Vagina (tissue), 2 donors: ENCODE measurements at regions not wholly inside any gene's neighbourhood (a gene's known extent, or its start where the extent isn't known, plus 50 kb on each side); places are given as distances from the start of the nearest gene placed in this dataset. TPM values are rescaled to one million over a fixed set of nuclear protein-coding genes. Genes with fewer than 3 reads are reported as not detected.

Experiments
- DNase-seq, 2 donors: peaks; one replicate each; pipeline ENCODE4 v3.0.0-alpha.2; 2017; ENCODE audit errors: extremely low spot score in 2 of 2
- H3K27ac ChIP-seq: fragments of 200-600 bp; sonication (generic); one replicate; pipeline ENCODE4 v1.5.1; 2019
- H3K27me3 ChIP-seq: fragments of 200-600 bp; sonication (generic); one replicate; pipeline ENCODE4 v1.5.1; 2019
- H3K36me3 ChIP-seq, 2 donors: fragments of 200-600 bp; sonication (generic); one replicate each; pipeline ENCODE4 v1.5.1; 2017 to 2019
- H3K4me1 ChIP-seq: fragments of 200-600 bp; sonication (generic); one replicate; pipeline ENCODE4 v1.5.1; 2019
- H3K4me3 ChIP-seq, 2 donors: fragments of 200-600 bp; sonication (generic); 1 replicate in 1 of 2; 2 replicates in 1 of 2; pipeline ENCODE4 v1.5.1; 2016 to 2019
- H3K9me3 ChIP-seq: fragments of 200-600 bp; sonication (generic); one replicate; pipeline ENCODE4 v1.5.1; 2019
- CTCF ChIP-seq, 3 experiments: fragments of 450-650 bp in 2 of 3; fragments of 200-600 bp in 1 of 3; sonication (generic) in 1 of 3; IDR thresholded peaks; one replicate each; pipeline ENCODE4 v1.5.1; 2017 to 2019; ENCODE audit warnings: antibody characterized with exemption in 3 of 3, mild to moderate bottlenecking in 2 of 3, moderate library complexity in 2 of 3
- POLR2A ChIP-seq, 2 donors: fragments of 450-650 bp; IDR thresholded peaks; one replicate each; pipeline ENCODE4 v1.6.1; 2017; ENCODE audit warnings: antibody characterized with exemption in 2 of 2, mild to moderate bottlenecking in 2 of 2, moderate library complexity in 2 of 2
- POLR2AphosphoS5 ChIP-seq, 2 donors: sonication (generic); formaldehyde crosslinking; IDR thresholded peaks; one replicate each; pipeline ENCODE4 v1.9.0; 2017; ENCODE audit warnings: antibody characterized with exemption in 2 of 2, mild to moderate bottlenecking in 2 of 2, low read depth in 1 of 2; ENCODE audit not compliant: insufficient read depth in 1 of 2
- intact Hi-C: fragments of 100-400 bp; cut with DNase I; formaldehyde crosslinking; loops from one replicate; pipeline ENCODE4 v1.15.1; 2023
- small RNA-seq: library from RNA; depleted of rRNA; stranded (forward); fragments of <200 nt; gene quantifications from one replicate; pipeline ENCODE3, GENCODE V24; 2016

GRCh38 chr6:81806793-81807565, 54.5 kb upstream of the TENT5A start:
- H3K4me1 ChIP-seq: no peaks in the 10 kb centered on the region
- DNase-seq: no peak
- intact Hi-C loops: no loop called here
- TF ChIP-seq POLR2A (IDR thresholded peaks at IDR 0.05) (no peak), POLR2AphosphoS5 (IDR thresholded peaks at IDR 0.05; ENCODE audit: insufficient read depth in 1 of 2, low read depth in 1 of 2) (peak in 1 of 2 donors; percentile 17)
- H3K36me3 ChIP-seq: no peaks in the 10 kb centered on the region
- no peaks in the 10 kb centered on the region for H3K27me3 ChIP-seq
- no peaks in the 10 kb centered on the region for H3K9me3 ChIP-seq
- H3K27ac ChIP-seq: no peak overlapping the region
- no peak overlapping the region for H3K4me3 ChIP-seq

GRCh38 chr6:81802356-81802755, 49.9 kb upstream of the TENT5A start:
- intact Hi-C loops: no loop called here
- no peaks in the 10 kb centered on the region for H3K4me1 ChIP-seq
- no peaks in the 10 kb centered on the region for H3K27me3 ChIP-seq
- no peak for TF ChIP-seq POLR2AphosphoS5 (IDR thresholded peaks at IDR 0.05; ENCODE audit: insufficient read depth in 1 of 2, low read depth in 1 of 2)
- TF ChIP-seq POLR2A (IDR thresholded peaks at IDR 0.05): no peak
- no peak for TF ChIP-seq CTCF (IDR thresholded peaks at IDR 0.05)
- H3K9me3 ChIP-seq: no peaks in the 10 kb centered on the region
- H3K36me3 ChIP-seq: no peaks in the 10 kb centered on the region
- H3K4me3 ChIP-seq: no peak overlapping the region
- no peak for DNase-seq
- no peak overlapping the region for H3K27ac ChIP-seq

Small RNA genes in the stretch of these regions (small RNA-seq; reads per million reads assigned to genes)
- not detected for gene AL360157.1
